HG03520 (cell line): ENCODE measurements at regions not wholly inside any gene's neighbourhood (a gene's known extent, or its start where the extent isn't known, plus 50 kb on each side); places are given as distances from the start of the nearest gene placed in this dataset.

Source experiments
- ATAC-seq: cut with Tn5 transposase; IDR thresholded peaks from one replicate; pipeline ENCODE4 v1.9.1; 2021; ENCODE audit warnings: mild to moderate bottlenecking, moderate library complexity; ENCODE audit not compliant: unreplicated experiment

GRCh38 chr1:5751163-5751540 is 241.1 kb downstream of the NPHP4 start:
- ATAC-seq: no peak

GRCh38 chr1:5750186-5751162 is 241.8 kb downstream of the NPHP4 start:
- no peak for ATAC-seq

- no peak for ATAC-seq
Measured at GRCh38 chr1:5748286-5749225, 243.7 kb downstream of the NPHP4 start.

- no peak for ATAC-seq
Measured at GRCh38 chr1:5747426-5748285, 244.6 kb downstream of the NPHP4 start.

- ATAC-seq: no peak
Measured at GRCh38 chr1:5746611-5747425, 245.4 kb downstream of the NPHP4 start.

GRCh38 chr1:5745800-5746610 is 246.2 kb downstream of the NPHP4 start:
- ATAC-seq: peak; percentile 50

GRCh38 chr1:5744911-5745799 is 247.1 kb downstream of the NPHP4 start:
- no peak for ATAC-seq

- no peak for ATAC-seq
Measured at GRCh38 chr1:5744341-5744740, 247.9 kb downstream of the NPHP4 start.

- ATAC-seq: no peak
Measured at GRCh38 chr1:5743435-5744095, 248.7 kb downstream of the NPHP4 start.

GRCh38 chr1:5742801-5743200 is 249.4 kb downstream of the NPHP4 start:
- no peak for ATAC-seq

GRCh38 chr1:5742032-5742431 is 250.2 kb downstream of the NPHP4 start:
- no peak for ATAC-seq

GRCh38 chr1:5740865-5741860 is 251.1 kb downstream of the NPHP4 start:
- no peak for ATAC-seq

GRCh38 chr1:5740450-5740849 is 251.8 kb downstream of the NPHP4 start:
- no peak for ATAC-seq

GRCh38 chr1:5739561-5740078 is 252.6 kb downstream of the NPHP4 start:
- ATAC-seq: no peak

GRCh38 chr1:5738911-5739462 is 253.2 kb downstream of the NPHP4 start:
- ATAC-seq: no peak

GRCh38 chr1:5737081-5737480 is 255.1 kb downstream of the NPHP4 start:
- ATAC-seq: no peak
